ENCODE measurements at regions not wholly inside any gene's neighbourhood (a gene's known extent, or its start where the extent isn't known, plus 50 kb on each side); places are given as distances from the start of the nearest gene placed in this dataset.

DNA sequence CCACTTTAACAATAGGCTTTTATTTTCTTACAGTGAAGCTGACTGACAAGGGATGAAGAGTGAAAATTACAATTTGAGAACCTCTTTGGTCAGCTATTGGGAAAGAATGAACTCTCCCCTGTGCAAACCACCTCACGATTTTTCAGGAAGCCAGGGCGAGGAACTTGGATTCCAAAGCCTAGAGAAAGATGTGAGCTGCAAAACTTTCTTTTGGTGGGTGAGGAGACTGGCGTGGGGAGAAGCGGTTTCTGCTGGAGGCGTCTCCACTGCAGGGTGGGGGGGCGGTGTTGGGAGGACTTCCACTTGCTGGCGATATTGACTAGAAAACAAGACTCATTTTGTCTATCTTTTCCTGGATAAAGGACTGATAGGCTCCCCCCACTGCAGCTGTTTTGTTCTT, 59.3 kb upstream of the VRK1 start:
- TF ChIP-seq, protein P1, sequence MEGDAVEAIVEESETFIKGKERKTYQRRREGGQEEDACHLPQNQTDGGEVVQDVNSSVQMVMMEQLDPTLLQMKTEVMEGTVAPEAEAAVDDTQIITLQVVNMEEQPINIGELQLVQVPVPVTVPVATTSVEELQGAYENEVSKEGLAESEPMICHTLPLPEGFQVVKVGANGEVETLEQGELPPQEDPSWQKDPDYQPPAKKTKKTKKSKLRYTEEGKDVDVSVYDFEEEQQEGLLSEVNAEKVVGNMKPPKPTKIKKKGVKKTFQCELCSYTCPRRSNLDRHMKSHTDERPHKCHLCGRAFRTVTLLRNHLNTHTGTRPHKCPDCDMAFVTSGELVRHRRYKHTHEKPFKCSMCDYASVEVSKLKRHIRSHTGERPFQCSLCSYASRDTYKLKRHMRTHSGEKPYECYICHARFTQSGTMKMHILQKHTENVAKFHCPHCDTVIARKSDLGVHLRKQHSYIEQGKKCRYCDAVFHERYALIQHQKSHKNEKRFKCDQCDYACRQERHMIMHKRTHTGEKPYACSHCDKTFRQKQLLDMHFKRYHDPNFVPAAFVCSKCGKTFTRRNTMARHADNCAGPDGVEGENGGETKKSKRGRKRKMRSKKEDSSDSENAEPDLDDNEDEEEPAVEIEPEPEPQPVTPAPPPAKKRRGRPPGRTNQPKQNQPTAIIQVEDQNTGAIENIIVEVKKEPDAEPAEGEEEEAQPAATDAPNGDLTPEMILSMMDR (IDR thresholded peaks at IDR 0.05) = no peak
- no peak for TF ChIP-seq POLR2AphosphoS5 (IDR thresholded peaks at IDR 0.05)
- TF ChIP-seq POLR2A (IDR thresholded peaks at IDR 0.05) = no peak
- no peak for TF ChIP-seq EP300 (IDR thresholded peaks at IDR 0.05; ENCODE audit: low read depth)

Measured in transverse colon (tissue), 4 donors.